Activated CD4-positive, alpha-beta memory T cell treated with anti-CD3 and anti-CD28 coated beads, Interleukin-2, amount 10 ng/mL, durations not matched to agents 7 days and 5 days (primary cell): ENCODE measurements at regions not wholly inside any gene's neighbourhood (a gene's known extent, or its start where the extent isn't known, plus 50 kb on each side); places are given as distances from the start of the nearest gene placed in this dataset.

Experiments used
- CTCF ChIA-PET: fragments of 350-600 bp; sonication (Branson Sonifier 250); formaldehyde crosslinking; loops from one replicate; lab custom pipeline; 2021; ENCODE audit warnings: antibody characterized with exemption, inconsistent platforms; lab: Charles Lee
- POLR2A ChIA-PET: fragments of 350-600 bp; sonication (Branson Sonifier 250); formaldehyde crosslinking; loops from one replicate; lab custom pipeline; 2021; ENCODE audit warnings: antibody characterized with exemption; lab: Charles Lee
- DNase-seq: peaks from one replicate; pipeline ENCODE4 v3.0.0-alpha.2; 2020
- H3K27ac Mint-ChIP-seq: one replicate; pipeline ENCODE4 v1.8.0; 2021; ENCODE audit warnings: mild to moderate bottlenecking, mixed read lengths
- H3K27me3 Mint-ChIP-seq: one replicate; pipeline ENCODE4 v1.8.0; 2021; ENCODE audit warnings: mixed read lengths
- H3K36me3 Mint-ChIP-seq: one replicate; pipeline ENCODE4 v1.8.0; 2021; ENCODE audit warnings: low read depth, mixed read lengths
- H3K4me1 Mint-ChIP-seq: one replicate; pipeline ENCODE4 v1.8.0; 2021; ENCODE audit warnings: mixed read lengths
- H3K4me3 Mint-ChIP-seq: one replicate; pipeline ENCODE4 v1.8.0; 2021; ENCODE audit warnings: mild to moderate bottlenecking, mixed read lengths
- H3K9me3 Mint-ChIP-seq: one replicate; pipeline ENCODE4 v1.8.0; 2021; ENCODE audit warnings: mixed read lengths

DNA sequence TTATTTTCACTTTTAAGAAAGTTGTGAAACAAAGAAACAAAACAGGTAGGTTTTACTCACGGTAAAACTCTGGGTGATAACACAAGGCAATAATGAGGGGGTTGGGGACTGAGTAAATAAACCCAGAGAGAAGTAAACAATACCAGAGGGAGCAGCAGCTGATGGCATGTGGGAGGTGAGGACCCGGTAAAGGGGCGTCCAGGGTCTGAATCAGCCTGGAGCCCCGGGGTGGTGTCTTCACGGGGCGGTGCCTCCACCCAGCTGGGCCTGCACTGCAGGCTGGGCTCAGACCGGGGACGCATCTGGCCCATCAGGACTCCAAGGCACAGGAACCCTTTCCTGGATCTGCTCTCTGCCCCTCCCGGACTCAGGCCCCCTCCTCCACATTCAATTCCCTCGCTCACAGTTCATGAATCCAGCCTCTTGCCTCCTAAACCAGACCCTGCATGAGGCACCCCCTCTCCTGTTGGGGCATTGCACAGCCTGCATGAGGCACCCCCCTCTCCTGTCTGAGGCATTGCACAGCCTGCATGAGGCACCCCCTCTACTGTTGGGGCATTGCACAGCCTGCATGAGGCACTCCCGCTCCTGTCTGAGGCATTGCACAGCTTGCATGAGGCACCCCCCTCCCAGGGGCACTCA, 73.9 kb upstream of the MFGE8 start:
- no peak overlapping the region for H3K27ac Mint-ChIP-seq
- no peaks in the 10 kb centered on the region for H3K36me3 Mint-ChIP-seq
- H3K27me3 Mint-ChIP-seq: peaks cover 20% of the 10 kb centered on the region
- no peaks in the 10 kb centered on the region for H3K9me3 Mint-ChIP-seq
- POLR2A ChIA-PET: no interaction called here
- DNase-seq: no peak
- CTCF ChIA-PET: interaction anchor here (1.8 kb wide), 1 partner anchor 82 kb away, joined by 5 read pairs; no protein-coding TSS in a partner anchor
- no peaks in the 10 kb centered on the region for H3K4me1 Mint-ChIP-seq
- no peak overlapping the region for H3K4me3 Mint-ChIP-seq

DNA sequence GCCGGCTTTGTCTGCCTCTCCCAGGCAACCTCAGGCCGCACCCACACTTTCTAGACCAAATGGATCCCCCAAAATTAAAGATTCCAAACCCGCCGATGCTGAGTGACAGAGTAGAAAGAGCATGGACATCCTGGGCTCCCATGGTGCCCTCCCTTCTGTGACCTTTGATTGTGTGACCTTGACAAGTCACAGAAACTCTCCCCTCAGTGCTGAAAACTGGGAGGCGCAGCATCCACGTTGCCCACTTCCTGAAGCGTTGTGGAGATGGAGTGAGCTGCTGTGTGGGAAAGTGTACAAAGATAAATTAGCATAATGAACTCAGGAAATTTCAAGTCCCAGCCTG, 74.4 kb upstream of the MFGE8 start:
- no peaks in the 10 kb centered on the region for H3K4me1 Mint-ChIP-seq
- no peak overlapping the region for H3K27ac Mint-ChIP-seq
- no peak for DNase-seq
- ChIA-PET CTCF (interaction anchor here (1.8 kb wide), 1 partner anchor 83 kb away, joined by 5 read pairs; no protein-coding TSS in a partner anchor), POLR2A (no interaction called here)
- peaks cover 21% of the 10 kb centered on the region for H3K27me3 Mint-ChIP-seq
- no peaks in the 10 kb centered on the region for H3K36me3 Mint-ChIP-seq
- H3K4me3 Mint-ChIP-seq: no peak overlapping the region
- no peaks in the 10 kb centered on the region for H3K9me3 Mint-ChIP-seq

DNA sequence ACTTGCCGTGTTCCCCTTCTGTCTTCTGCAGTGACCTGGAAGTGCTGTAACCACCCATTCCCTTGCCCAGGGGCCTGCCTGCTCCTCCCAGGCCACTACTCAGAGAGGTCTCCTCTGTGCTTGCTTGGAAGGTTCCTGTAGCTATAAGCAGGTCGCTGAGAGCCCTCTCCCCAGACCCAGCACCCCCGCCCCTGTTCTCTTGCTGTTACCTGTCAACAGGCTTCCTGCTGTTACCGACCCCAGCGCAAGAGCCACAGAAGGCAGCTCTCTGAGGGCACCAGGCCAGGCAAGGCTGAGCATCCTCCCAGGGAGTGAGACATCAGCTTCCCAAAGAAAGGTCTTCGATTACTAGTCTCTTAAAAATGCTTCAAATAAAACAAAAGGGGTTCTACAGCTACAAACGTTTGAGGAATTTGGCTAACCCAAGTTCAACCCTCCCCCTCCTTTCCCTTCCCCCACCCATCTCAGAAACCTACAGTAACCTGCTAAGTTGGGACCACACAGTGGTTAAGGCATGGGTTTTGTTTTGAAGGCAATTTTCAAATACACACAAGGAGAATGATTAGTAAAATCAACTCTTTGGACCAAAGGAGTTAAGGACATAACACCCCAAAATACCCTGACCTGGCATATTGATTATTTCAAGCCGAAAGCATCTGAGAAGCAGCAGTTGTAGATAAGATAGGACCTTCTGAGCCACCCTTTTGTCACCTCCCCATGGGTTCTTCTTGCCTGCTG, 74.9 kb upstream of the MFGE8 start:
- ChIA-PET CTCF (no interaction called here), POLR2A (no interaction called here)
- Mint-ChIP-seq H3K27me3 (peaks cover 21% of the 10 kb centered on the region), H3K36me3 (no peaks in the 10 kb centered on the region), H3K27ac (no peak overlapping the region), H3K4me3 (no peak overlapping the region), H3K9me3 (no peaks in the 10 kb centered on the region), H3K4me1 (no peaks in the 10 kb centered on the region)
- no peak for DNase-seq

GRCh38 chr15:88989578-88989977, 76.4 kb upstream of the MFGE8 start:
- Mint-ChIP-seq H3K27me3 (peaks cover 23% of the 10 kb centered on the region), H3K4me1 (no peaks in the 10 kb centered on the region), H3K36me3 (no peaks in the 10 kb centered on the region), H3K9me3 (no peaks in the 10 kb centered on the region), H3K27ac (no peak overlapping the region), H3K4me3 (no peak overlapping the region)
- no peak for DNase-seq
- CTCF ChIA-PET: no interaction called here
- POLR2A ChIA-PET: no interaction called here

DNA sequence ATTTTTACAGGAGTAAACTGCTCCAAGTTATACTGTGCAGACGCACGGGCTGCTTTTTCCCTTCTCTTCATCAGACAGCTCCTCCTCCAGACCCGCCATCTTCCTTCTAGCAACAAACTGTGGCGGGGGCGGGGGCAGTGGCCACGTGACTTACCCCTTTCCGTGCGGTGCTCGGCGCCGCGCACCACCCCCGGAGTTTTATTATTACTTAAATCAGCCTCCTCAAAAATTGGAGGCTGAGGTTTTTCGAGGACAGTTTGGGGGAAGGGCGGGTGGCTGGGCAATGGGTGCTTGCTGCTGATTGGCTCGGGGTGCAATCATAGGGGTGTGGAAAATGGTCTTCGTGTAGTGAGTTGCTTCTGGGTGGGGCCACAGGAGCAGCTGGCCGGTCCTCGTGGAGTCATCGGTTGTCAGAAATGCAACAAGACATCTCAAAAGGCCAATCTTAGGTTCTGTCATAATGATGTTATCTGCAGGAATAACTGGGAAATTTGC, 77.1 kb upstream of the MFGE8 start:
- no peaks in the 10 kb centered on the region for H3K9me3 Mint-ChIP-seq
- ChIA-PET POLR2A (no interaction called here), CTCF (no interaction called here)
- no peak overlapping the region for H3K27ac Mint-ChIP-seq
- no peak overlapping the region for H3K4me3 Mint-ChIP-seq
- DNase-seq: no peak
- H3K4me1 Mint-ChIP-seq: no peaks in the 10 kb centered on the region
- H3K27me3 Mint-ChIP-seq: peaks cover 23% of the 10 kb centered on the region
- H3K36me3 Mint-ChIP-seq: no peaks in the 10 kb centered on the region

GRCh38 chr15:88992216-88992615, 79.0 kb upstream of the MFGE8 start:
- no peak for DNase-seq
- ChIA-PET POLR2A (no interaction called here), CTCF (no interaction called here)
- no peaks in the 10 kb centered on the region for H3K4me1 Mint-ChIP-seq
- no peak overlapping the region for H3K27ac Mint-ChIP-seq
- no peaks in the 10 kb centered on the region for H3K9me3 Mint-ChIP-seq
- no peak overlapping the region for H3K4me3 Mint-ChIP-seq
- H3K36me3 Mint-ChIP-seq: no peaks in the 10 kb centered on the region
- peaks cover 26% of the 10 kb centered on the region for H3K27me3 Mint-ChIP-seq

GRCh38 chr15:88992912-88993376, 79.8 kb upstream of the MFGE8 start:
- H3K27ac Mint-ChIP-seq: no peak overlapping the region

GRCh38 chr15:88993662-88994061, 80.5 kb upstream of the MFGE8 start:
- CTCF ChIA-PET: interaction anchor here (0.6 to 1.2 kb wide), 3 partner anchors 13 to 184 kb away, joined by 3 to 5 read pairs (median 4); no protein-coding TSS in a partner anchor
- H3K36me3 Mint-ChIP-seq: no peaks in the 10 kb centered on the region
- peaks cover 26% of the 10 kb centered on the region for H3K27me3 Mint-ChIP-seq

More at GRCh38 chr15:88992912-88993376, 79.8 kb upstream of the MFGE8 start:
- H3K4me3 Mint-ChIP-seq: no peak overlapping the region
- POLR2A ChIA-PET: no interaction called here
- no peak for DNase-seq
- no peaks in the 10 kb centered on the region for H3K9me3 Mint-ChIP-seq
- H3K27me3 Mint-ChIP-seq: peaks cover 26% of the 10 kb centered on the region
- CTCF ChIA-PET: no interaction called here
- H3K4me1 Mint-ChIP-seq: no peaks in the 10 kb centered on the region
- no peaks in the 10 kb centered on the region for H3K36me3 Mint-ChIP-seq

DNA sequence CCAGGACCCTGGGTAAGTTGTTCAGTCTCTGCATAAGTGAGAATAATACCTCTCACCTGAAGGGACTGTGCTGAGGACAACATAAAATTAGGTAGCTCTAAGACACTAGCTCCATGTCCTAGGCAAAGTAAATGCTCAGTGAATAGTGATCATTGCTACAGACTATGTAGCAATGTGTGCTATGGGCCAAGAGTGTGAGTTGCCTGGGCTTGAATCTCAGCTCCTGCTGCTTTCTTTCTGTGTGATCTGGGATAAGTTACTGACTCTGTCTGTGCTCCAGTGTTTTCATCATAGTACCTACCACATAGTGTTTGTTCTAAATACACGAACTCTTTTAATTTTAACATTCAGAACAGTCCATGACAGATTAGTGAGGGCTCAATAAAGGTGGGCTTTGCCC, 81.1 kb upstream of the MFGE8 start:
- no peak for DNase-seq
- no peak overlapping the region for H3K27ac Mint-ChIP-seq
- H3K9me3 Mint-ChIP-seq: no peaks in the 10 kb centered on the region
- no peaks in the 10 kb centered on the region for H3K36me3 Mint-ChIP-seq
- CTCF ChIA-PET: interaction anchor here (0.6 to 1.2 kb wide), 3 partner anchors 14 to 184 kb away, joined by 3 to 5 read pairs (median 4); no protein-coding TSS in a partner anchor
- H3K27me3 Mint-ChIP-seq: peaks cover 30% of the 10 kb centered on the region
- no peaks in the 10 kb centered on the region for H3K4me1 Mint-ChIP-seq
- H3K4me3 Mint-ChIP-seq: no peak overlapping the region
- POLR2A ChIA-PET: no interaction called here

More at GRCh38 chr15:88993662-88994061, 80.5 kb upstream of the MFGE8 start:
- H3K9me3 Mint-ChIP-seq: no peaks in the 10 kb centered on the region
- no peaks in the 10 kb centered on the region for H3K4me1 Mint-ChIP-seq
- POLR2A ChIA-PET: no interaction called here
- H3K27ac Mint-ChIP-seq: no peak overlapping the region
- DNase-seq: no peak
- H3K4me3 Mint-ChIP-seq: no peak overlapping the region

DNA sequence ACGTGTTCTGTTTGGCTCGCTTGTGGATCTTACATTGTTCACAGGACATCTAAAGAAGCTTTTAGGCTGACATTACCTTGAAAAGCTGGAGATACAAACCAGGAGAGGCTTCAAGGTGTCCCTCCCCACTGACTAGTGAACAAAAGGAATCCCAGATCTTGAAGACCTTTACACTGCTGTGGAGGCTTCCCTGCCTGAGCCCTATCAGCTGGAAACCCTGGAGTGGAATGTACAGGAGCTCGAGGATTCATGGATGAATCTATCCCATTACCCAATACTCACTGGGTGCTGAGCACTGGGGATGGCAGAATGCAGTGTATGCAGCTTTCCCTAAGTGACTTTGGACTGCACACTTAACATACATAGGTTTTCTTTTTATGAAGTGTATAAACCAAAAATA, 82.3 kb upstream of the MFGE8 start:
- Mint-ChIP-seq H3K4me3 (no peak overlapping the region), H3K27me3 (peaks cover 21% of the 10 kb centered on the region), H3K36me3 (no peaks in the 10 kb centered on the region), H3K9me3 (no peaks in the 10 kb centered on the region), H3K4me1 (no peaks in the 10 kb centered on the region), H3K27ac (no peak overlapping the region)
- ChIA-PET POLR2A (no interaction called here), CTCF (no interaction called here)
- DNase-seq: no peak

DNA sequence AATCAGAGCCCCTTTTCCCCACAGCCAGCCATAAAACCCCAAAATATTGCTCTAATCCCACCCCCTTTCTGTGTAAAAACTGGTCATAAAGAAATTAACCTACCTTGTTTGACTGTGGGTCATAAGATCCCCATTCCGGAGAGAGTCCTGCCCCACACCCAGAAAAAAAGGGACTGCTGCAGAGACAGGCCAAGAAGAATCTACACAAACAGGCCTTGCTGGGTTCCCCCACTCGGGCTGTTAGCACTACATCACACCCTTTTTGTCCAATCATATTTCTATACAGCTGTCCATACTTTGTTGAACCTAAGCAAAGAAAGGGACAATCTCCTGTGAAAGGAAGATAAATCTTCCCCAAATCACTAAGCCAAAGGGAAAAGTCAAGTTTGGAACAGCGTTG, 84.4 kb upstream of the MFGE8 start:
- Mint-ChIP-seq H3K36me3 (no peaks in the 10 kb centered on the region), H3K27me3 (peaks cover 13% of the 10 kb centered on the region), H3K4me3 (no peak overlapping the region), H3K9me3 (no peaks in the 10 kb centered on the region), H3K27ac (no peak overlapping the region), H3K4me1 (peaks cover 4% of the 10 kb centered on the region)
- ChIA-PET POLR2A (no interaction called here), CTCF (interaction anchor here (1.5 kb wide), 1 partner anchor 93 kb away, joined by 4 read pairs; no protein-coding TSS in a partner anchor)
- DNase-seq: no peak

DNA sequence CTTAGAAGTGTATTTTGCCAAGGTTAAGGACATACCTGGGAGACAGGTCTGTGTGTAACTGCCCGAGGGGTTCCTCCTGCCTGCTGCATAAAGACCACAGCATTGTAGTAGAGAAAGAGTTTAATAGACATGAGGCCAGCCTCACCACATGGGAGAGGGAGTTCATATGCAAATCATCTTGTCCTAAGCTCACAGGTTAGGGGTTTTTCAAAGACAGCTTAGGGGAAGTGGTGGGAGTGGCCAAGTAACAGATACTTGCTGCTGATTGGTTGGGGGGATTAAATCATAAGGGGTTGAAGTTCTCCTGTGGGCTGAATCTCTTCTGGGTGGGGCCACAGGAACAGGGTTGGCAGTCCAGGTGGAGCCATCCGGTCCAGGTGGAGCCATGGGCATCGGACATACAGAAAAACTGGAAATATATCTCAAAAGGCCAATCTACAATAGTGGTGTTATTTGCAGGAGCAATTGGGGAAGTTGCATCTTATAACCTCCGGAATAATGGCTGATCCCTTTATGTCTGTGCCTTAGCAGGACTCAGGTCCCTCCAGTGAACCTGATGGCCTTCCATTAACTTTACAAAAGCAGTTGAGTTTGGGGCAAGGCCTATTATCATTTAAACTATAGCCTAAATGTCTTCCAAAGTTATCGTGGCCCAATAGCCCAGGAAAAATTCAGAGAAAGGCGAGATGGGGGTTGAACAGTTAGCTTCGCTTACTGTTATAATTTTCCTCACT, 86.0 kb upstream of the MFGE8 start:
- Mint-ChIP-seq H3K4me1 (peaks cover 4% of the 10 kb centered on the region), H3K9me3 (no peaks in the 10 kb centered on the region), H3K27me3 (peaks cover 13% of the 10 kb centered on the region), H3K27ac (no peak overlapping the region), H3K36me3 (no peaks in the 10 kb centered on the region), H3K4me3 (no peak overlapping the region)
- ChIA-PET CTCF (interaction anchor here (1.5 to 2.5 kb wide), 2 partner anchors 94 kb away, joined by 4 to 11 read pairs; no protein-coding TSS in a partner anchor), POLR2A (no interaction called here)
- DNase-seq: no peak
